ENCODE measurements at regions not wholly inside any gene's neighbourhood (a gene's known extent, or its start where the extent isn't known, plus 50 kb on each side); places are given as distances from the start of the nearest gene placed in this dataset.

DNA sequence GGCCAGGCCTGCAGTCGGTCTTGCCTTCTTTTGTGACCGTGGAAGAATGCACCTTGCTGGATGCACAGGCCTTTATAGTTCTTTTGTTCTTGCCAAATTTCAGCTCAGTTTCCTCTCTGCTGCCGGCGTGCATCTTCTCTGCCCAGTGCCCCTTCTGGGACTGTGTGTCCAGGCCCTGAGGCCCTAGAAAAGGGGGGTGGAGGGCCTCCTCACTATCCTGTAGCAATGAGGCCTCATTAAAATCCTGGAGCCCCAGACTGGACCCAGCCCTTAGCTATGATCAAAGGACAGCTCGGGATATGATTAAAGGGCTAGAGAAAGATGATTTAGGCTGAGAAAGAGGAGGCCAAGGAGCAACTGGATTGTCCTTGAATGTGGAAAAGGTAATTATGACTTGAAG lies 229.8 kb downstream of the SEC14L1 start:
- peaks cover 62% of the 10 kb centered on the region for H3K4me1 Mint-ChIP-seq
- no peaks in the 10 kb centered on the region for H3K9me3 Mint-ChIP-seq
- H3K36me3 Mint-ChIP-seq: no peaks in the 10 kb centered on the region
- H3K27ac Mint-ChIP-seq: no peak overlapping the region
- H3K27me3 Mint-ChIP-seq (ENCODE audit: low read depth): no peaks in the 10 kb centered on the region
- DNase-seq (ENCODE audit: low spot score) (no peak), ATAC-seq (no peak)
- H3K4me3 Mint-ChIP-seq: no peak overlapping the region
- TF ChIP-seq, protein P1, sequence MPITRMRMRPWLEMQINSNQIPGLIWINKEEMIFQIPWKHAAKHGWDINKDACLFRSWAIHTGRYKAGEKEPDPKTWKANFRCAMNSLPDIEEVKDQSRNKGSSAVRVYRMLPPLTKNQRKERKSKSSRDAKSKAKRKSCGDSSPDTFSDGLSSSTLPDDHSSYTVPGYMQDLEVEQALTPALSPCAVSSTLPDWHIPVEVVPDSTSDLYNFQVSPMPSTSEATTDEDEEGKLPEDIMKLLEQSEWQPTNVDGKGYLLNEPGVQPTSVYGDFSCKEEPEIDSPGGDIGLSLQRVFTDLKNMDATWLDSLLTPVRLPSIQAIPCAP (CRISPR knock-in tag; IDR thresholded peaks at IDR 0.05): no peak
- no peak for TF ChIP-seq ZNF232 (CRISPR knock-in tag; IDR thresholded peaks at IDR 0.05)
- no peak for TF ChIP-seq SMAD3 (CRISPR knock-in tag; IDR thresholded peaks at IDR 0.05; ENCODE audit: borderline replicate concordance)
- TF ChIP-seq, protein P2, sequence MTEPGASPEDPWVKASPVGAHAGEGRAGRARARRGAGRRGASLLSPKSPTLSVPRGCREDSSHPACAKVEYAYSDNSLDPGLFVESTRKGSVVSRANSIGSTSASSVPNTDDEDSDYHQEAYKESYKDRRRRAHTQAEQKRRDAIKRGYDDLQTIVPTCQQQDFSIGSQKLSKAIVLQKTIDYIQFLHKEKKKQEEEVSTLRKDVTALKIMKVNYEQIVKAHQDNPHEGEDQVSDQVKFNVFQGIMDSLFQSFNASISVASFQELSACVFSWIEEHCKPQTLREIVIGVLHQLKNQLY (CRISPR knock-in tag; IDR thresholded peaks at IDR 0.05): no peak
- no peak for TF ChIP-seq SOX15 (CRISPR knock-in tag; IDR thresholded peaks at IDR 0.05)
- TF ChIP-seq, protein P3, sequence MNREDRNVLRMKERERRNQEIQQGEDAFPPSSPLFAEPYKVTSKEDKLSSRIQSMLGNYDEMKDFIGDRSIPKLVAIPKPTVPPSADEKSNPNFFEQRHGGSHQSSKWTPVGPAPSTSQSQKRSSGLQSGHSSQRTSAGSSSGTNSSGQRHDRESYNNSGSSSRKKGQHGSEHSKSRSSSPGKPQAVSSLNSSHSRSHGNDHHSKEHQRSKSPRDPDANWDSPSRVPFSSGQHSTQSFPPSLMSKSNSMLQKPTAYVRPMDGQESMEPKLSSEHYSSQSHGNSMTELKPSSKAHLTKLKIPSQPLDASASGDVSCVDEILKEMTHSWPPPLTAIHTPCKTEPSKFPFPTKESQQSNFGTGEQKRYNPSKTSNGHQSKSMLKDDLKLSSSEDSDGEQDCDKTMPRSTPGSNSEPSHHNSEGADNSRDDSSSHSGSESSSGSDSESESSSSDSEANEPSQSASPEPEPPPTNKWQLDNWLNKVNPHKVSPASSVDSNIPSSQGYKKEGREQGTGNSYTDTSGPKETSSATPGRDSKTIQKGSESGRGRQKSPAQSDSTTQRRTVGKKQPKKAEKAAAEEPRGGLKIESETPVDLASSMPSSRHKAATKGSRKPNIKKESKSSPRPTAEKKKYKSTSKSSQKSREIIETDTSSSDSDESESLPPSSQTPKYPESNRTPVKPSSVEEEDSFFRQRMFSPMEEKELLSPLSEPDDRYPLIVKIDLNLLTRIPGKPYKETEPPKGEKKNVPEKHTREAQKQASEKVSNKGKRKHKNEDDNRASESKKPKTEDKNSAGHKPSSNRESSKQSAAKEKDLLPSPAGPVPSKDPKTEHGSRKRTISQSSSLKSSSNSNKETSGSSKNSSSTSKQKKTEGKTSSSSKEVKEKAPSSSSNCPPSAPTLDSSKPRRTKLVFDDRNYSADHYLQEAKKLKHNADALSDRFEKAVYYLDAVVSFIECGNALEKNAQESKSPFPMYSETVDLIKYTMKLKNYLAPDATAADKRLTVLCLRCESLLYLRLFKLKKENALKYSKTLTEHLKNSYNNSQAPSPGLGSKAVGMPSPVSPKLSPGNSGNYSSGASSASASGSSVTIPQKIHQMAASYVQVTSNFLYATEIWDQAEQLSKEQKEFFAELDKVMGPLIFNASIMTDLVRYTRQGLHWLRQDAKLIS (CRISPR knock-in tag; IDR thresholded peaks at IDR 0.05; ENCODE audit: borderline replicate concordance): no peak
- TF ChIP-seq JAZF1 (CRISPR knock-in tag; IDR thresholded peaks at IDR 0.05): no peak
- TF ChIP-seq, protein P4, sequence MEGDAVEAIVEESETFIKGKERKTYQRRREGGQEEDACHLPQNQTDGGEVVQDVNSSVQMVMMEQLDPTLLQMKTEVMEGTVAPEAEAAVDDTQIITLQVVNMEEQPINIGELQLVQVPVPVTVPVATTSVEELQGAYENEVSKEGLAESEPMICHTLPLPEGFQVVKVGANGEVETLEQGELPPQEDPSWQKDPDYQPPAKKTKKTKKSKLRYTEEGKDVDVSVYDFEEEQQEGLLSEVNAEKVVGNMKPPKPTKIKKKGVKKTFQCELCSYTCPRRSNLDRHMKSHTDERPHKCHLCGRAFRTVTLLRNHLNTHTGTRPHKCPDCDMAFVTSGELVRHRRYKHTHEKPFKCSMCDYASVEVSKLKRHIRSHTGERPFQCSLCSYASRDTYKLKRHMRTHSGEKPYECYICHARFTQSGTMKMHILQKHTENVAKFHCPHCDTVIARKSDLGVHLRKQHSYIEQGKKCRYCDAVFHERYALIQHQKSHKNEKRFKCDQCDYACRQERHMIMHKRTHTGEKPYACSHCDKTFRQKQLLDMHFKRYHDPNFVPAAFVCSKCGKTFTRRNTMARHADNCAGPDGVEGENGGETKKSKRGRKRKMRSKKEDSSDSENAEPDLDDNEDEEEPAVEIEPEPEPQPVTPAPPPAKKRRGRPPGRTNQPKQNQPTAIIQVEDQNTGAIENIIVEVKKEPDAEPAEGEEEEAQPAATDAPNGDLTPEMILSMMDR (IDR thresholded peaks at IDR 0.05): no peak
- TF ChIP-seq MYBL2 (CRISPR knock-in tag; IDR thresholded peaks at IDR 0.05): no peak
- TF ChIP-seq NFATC4 (CRISPR knock-in tag; IDR thresholded peaks at IDR 0.05): no peak
- TF ChIP-seq, protein P5, sequence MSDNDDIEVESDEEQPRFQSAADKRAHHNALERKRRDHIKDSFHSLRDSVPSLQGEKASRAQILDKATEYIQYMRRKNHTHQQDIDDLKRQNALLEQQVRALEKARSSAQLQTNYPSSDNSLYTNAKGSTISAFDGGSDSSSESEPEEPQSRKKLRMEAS (CRISPR knock-in tag; IDR thresholded peaks at IDR 0.05): no peak
- no peak for TF ChIP-seq CBFB (CRISPR knock-in tag; IDR thresholded peaks at IDR 0.05; ENCODE audit: low read depth)
- TF ChIP-seq FOXJ3 (CRISPR knock-in tag; IDR thresholded peaks at IDR 0.05; ENCODE audit: borderline replicate concordance): no peak
- TF ChIP-seq GTF2I (CRISPR knock-in tag; conservative IDR thresholded peaks at IDR 0.05): no peak
- TF ChIP-seq, protein P6, sequence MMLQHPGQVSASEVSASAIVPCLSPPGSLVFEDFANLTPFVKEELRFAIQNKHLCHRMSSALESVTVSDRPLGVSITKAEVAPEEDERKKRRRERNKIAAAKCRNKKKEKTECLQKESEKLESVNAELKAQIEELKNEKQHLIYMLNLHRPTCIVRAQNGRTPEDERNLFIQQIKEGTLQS (CRISPR knock-in tag; conservative IDR thresholded peaks at IDR 0.05): no peak
- ChIA-PET POLR2A (no interaction called here), CTCF (interaction anchor here (1.3 kb wide), 1 partner anchor 51 kb away, joined by 3 read pairs; no protein-coding TSS in a partner anchor)

DNA sequence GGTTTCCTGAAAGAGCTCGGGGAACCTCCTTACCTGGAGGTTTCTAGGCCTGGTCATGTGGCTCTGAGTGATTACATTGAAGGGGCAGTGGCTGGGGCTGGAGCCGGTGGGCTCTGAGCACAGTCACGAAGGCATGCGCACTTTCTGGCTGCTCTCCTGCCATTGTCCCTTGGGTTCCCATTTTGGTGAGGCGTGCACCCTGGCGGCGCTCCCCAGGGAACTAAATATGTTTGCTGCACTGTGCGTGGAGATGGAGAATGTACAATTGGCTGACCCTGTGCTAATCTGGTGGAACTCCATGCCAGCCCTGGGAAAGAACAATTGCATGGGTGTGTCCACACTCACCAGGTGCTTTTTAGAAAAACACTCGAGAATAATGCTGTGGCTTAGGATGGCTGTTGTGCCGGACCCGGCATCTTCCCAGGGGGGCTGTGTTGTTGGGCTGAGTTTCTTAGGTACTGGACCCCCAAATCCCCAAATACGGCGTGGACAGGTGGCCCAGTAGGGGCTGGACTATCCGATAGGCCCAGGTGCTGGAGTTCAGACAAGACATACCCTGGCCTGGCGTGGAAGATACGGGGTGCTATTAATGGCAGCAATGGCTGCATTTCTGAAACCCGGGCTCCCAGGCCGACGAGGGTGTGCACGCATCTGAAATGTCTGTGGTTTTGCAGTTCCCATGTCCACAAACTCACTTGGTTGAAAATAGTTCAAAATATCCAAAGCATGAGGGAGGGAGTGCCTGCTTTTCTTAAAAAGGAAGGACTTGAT lies 230.5 kb downstream of the SEC14L1 start:
- no peak overlapping the region for H3K27ac Mint-ChIP-seq
- peaks cover 62% of the 10 kb centered on the region for H3K4me1 Mint-ChIP-seq
- H3K4me3 Mint-ChIP-seq: peak overlapping the region; percentile 66
- DNase-seq (ENCODE audit: low spot score) (no peak), ATAC-seq (no peak)
- H3K9me3 Mint-ChIP-seq: no peaks in the 10 kb centered on the region
- POLR2A ChIA-PET: interaction anchor here (0.6 to 1.1 kb wide), 2 partner anchors 10 to 50 kb away, joined by 3 read pairs; no protein-coding TSS in a partner anchor
- H3K36me3 Mint-ChIP-seq: no peaks in the 10 kb centered on the region
- TF ChIP-seq RORB (CRISPR knock-in tag; IDR thresholded peaks at IDR 0.05) (no peak), GTF2I (CRISPR knock-in tag; conservative IDR thresholded peaks at IDR 0.05) (no peak)
- TF ChIP-seq, protein P5 (CRISPR knock-in tag; IDR thresholded peaks at IDR 0.05): no peak
- TF ChIP-seq, protein P7, sequence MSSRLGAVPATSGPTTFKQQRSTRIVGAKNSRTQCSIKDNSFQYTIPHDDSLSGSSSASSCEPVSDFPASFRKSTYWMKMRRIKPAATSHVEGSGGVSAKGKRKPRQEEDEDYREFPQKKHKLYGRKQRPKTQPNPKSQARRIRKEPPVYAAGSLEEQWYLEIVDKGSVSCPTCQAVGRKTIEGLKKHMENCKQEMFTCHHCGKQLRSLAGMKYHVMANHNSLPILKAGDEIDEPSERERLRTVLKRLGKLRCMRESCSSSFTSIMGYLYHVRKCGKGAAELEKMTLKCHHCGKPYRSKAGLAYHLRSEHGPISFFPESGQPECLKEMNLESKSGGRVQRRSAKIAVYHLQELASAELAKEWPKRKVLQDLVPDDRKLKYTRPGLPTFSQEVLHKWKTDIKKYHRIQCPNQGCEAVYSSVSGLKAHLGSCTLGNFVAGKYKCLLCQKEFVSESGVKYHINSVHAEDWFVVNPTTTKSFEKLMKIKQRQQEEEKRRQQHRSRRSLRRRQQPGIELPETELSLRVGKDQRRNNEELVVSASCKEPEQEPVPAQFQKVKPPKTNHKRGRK (CRISPR knock-in tag; IDR thresholded peaks at IDR 0.05; ENCODE audit: borderline replicate concordance): no peak
- CTCF ChIA-PET: interaction anchor here (1.5 kb wide), 1 partner anchor 39 kb away, joined by 4 read pairs; no protein-coding TSS in a partner anchor
- no peaks in the 10 kb centered on the region for H3K27me3 Mint-ChIP-seq (ENCODE audit: low read depth)

All from WTC11 (cell line).